NB4 (cell line): ENCODE measurements at regions not wholly inside any gene's neighbourhood (a gene's known extent, or its start where the extent isn't known, plus 50 kb on each side); places are given as distances from the start of the nearest gene placed in this dataset.

Experiments used
- CTCF ChIP-seq: IDR thresholded peaks from one replicate; pipeline ENCODE4 v1.5.1; 2012; ENCODE audit warnings: low read depth, low read length
- MAX ChIP-seq: IDR thresholded peaks from 2 replicates; pipeline ENCODE4 v1.6.1; 2011; ENCODE audit warnings: low read depth, low read length
- POLR2A ChIP-seq: IDR thresholded peaks from 2 replicates; pipeline ENCODE4 v1.6.1; 2011; ENCODE audit warnings: mild to moderate bottlenecking; ENCODE audit not compliant: insufficient read length; ENCODE audit errors: extremely low read depth

DNA sequence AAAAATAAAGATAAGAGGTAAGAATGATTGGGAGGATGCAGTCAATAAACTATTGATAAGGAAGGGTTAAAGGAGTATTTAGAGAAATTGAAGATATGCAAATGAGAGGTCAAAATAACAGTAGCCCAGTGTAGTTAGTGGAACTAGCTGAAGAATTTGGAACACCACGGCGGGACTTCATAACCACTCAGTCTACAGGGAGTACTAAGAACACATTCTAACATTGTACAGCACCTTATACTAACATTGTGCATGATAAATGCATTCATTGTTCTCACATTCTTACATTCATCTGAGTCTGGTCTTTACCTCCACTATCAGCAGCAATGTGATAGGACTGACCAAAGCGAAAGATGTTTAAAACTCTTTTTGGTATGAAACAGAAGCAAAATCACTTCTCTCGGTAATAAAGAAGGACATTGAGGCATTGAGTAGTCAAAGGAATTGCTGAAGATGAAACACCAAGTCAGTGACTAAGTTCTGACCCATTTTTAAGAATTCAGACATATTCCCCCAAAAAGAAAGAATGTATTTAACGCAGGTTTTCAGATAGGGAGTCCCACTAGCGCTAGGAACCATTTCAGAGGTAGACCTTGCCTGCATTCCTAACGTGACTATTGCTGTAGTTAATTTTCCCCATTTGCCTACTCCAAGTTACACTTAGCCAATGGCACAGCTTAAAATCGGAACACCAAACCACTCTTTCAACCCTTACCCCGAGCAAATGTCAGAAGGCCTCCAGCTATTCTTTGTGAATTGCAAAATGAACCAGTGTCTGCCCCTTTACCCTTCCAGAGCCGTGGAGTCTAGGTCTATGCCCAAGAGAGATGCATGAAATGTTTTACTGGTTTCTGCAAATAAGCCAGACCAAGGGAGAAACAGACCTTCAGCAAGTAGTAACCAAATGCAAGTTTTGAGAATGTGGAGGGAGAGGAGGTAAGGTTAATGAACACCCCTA lies 108.8 kb upstream of the IRF2BP2 start:
- no peak for TF ChIP-seq CTCF
- no peak for TF ChIP-seq POLR2A
- no peak for TF ChIP-seq MAX
